SK-N-SH (cell line): ENCODE measurements at regions not wholly inside any gene's neighbourhood (a gene's known extent, or its start where the extent isn't known, plus 50 kb on each side); places are given as distances from the start of the nearest gene placed in this dataset.

ENCODE experiments used
- CTCF ChIA-PET: fragments of 300-600, 350-600 bp; formaldehyde crosslinking; extraction: SDS; loops from one replicate; lab custom pipeline; 2021; lab: Yijun Ruan, JAX
- POLR2A ChIA-PET: fragments of 350-600 bp; sonication (Branson Sonifier 250); formaldehyde crosslinking; extraction: SDS; loops from one replicate; lab custom pipeline; 2020; ENCODE audit warnings: antibody characterized with exemption, inconsistent platforms; lab: Yijun Ruan, JAX
- DNase-seq: peaks from one replicate; pipeline ENCODE4 v3.0.0; 2012
- H2AFZ ChIP-seq: fragments of 200-600 bp; sonication (generic); 2 replicates; pipeline ENCODE4 v1.8.1; 2016; ENCODE audit warnings: antibody characterized with exemption, mild to moderate bottlenecking, low read depth
- H3F3A ChIP-seq: fragments of 200-600 bp; sonication (generic); replicated peaks from 2 replicates; pipeline ENCODE3; 2016; ENCODE audit warnings: antibody characterized with exemption, mild to moderate bottlenecking; ENCODE audit not compliant: insufficient read depth
- H3K27ac ChIP-seq, 2 experiments: fragments of 200-500 bp in 1 of 2; fragments of 200-600 bp in 1 of 2; sonication (Bioruptor generic) in 1 of 2; sonication (generic), shearing (Covaris generic) in 1 of 2; 2 replicates each; pipeline versions ENCODE4 v1.5.1 to v1.6.1; 2014 to 2016; ENCODE audit warnings: low read depth in 2 of 2, inconsistent platforms in 1 of 2, low read length in 1 of 2, mild to moderate bottlenecking in 1 of 2, mixed read lengths in 1 of 2
- H3K27me3 ChIP-seq: fragments of 200-600 bp; sonication (generic), shearing (Covaris generic); 2 replicates; pipeline ENCODE4 v1.6.1; 2016; ENCODE audit warnings: mixed run types; ENCODE audit not compliant: insufficient read depth
- H3K36me3 ChIP-seq, 2 experiments: fragments of 200-500 bp in 1 of 2; fragments of 200-600 bp in 1 of 2; sonication (Bioruptor generic) in 1 of 2; sonication (generic) in 1 of 2; replicated peaks in 1 of 2; 2 replicates each; pipeline versions ENCODE3 to v1.5.1; 2014 to 2016; ENCODE audit warnings: low read length in 1 of 2, mild to moderate bottlenecking in 1 of 2; ENCODE audit not compliant: insufficient read depth in 2 of 2, control insufficient read depth in 1 of 2
- H3K4me1 ChIP-seq, 2 experiments: fragments of 200-500 bp in 1 of 2; fragments of 200-600 bp in 1 of 2; sonication (Bioruptor generic) in 1 of 2; sonication (generic), shearing (Covaris generic) in 1 of 2; 2 replicates each; pipeline versions ENCODE4 v1.5.1 to v1.6.1; 2014 to 2016; ENCODE audit warnings: low read depth in 1 of 2, low read length in 1 of 2, mixed run types in 1 of 2; ENCODE audit not compliant: insufficient read depth in 2 of 2, control insufficient read depth in 1 of 2
- H3K4me2 ChIP-seq: fragments of 200-600 bp; sonication (generic), shearing (Covaris generic); 2 replicates; pipeline ENCODE4 v1.6.1; 2017; ENCODE audit warnings: mixed run types
- H3K4me3 ChIP-seq, 2 experiments: fragments of 200-500 bp in 1 of 2; fragments of 200-600 bp in 1 of 2; sonication (Bioruptor generic) in 1 of 2; sonication (generic), shearing (Covaris generic) in 1 of 2; 2 replicates each; pipeline versions ENCODE4 v1.5.1 to v1.8.1; 2014 to 2016; ENCODE audit warnings: low read depth in 2 of 2, inconsistent platforms in 1 of 2, low read length in 1 of 2, mild to moderate bottlenecking in 1 of 2, mixed read lengths in 1 of 2, moderate library complexity in 1 of 2
- H3K79me2 ChIP-seq: fragments of 200-600 bp; sonication (generic); 2 replicates; pipeline ENCODE4 v1.8.1; 2017; ENCODE audit warnings: mild to moderate bottlenecking; ENCODE audit not compliant: insufficient read depth
- H3K9ac ChIP-seq: fragments of 200-600 bp; sonication (generic); 2 replicates; pipeline ENCODE4 v1.6.1; 2017; ENCODE audit warnings: mixed run types
- H3K9me2 ChIP-seq: fragments of 200-600 bp; sonication (generic); 2 replicates; pipeline ENCODE4 v1.6.1; 2017; ENCODE audit warnings: mixed run types
- H3K9me3 ChIP-seq: fragments of 200-600 bp; sonication (generic); 2 replicates; pipeline ENCODE4 v1.6.1; 2017; ENCODE audit warnings: mixed run types, mild to moderate bottlenecking, moderate library complexity
- H4K20me1 ChIP-seq: fragments of 200-600 bp; sonication (generic); 2 replicates; pipeline ENCODE4 v1.6.1; 2017; ENCODE audit warnings: mild to moderate bottlenecking, mixed run types; ENCODE audit not compliant: insufficient read depth
- CTCF ChIP-seq: fragments of 200-600 bp; sonication (generic); IDR thresholded peaks from 2 replicates; pipeline ENCODE4 v1.6.1; 2017; ENCODE audit warnings: antibody characterized with exemption, mild to moderate bottlenecking, moderate library complexity
- EZH2phosphoT487 ChIP-seq: fragments of 200-600 bp; sonication (generic); IDR thresholded peaks from 2 replicates; pipeline ENCODE4 v1.6.1; 2017; ENCODE audit warnings: low read depth, mixed run types, mild to moderate bottlenecking, antibody characterized with exemption, moderate library complexity, borderline replicate concordance
- GABPA ChIP-seq: IDR thresholded peaks from 2 replicates; pipeline ENCODE4 v1.4.0; 2012; ENCODE audit warnings: low read depth, mild to moderate bottlenecking
- GATA2 ChIP-seq: sonication (generic); formaldehyde crosslinking; IDR thresholded peaks from 2 replicates; pipeline ENCODE4 v1.5.0; 2020; ENCODE audit warnings: mild to moderate bottlenecking, missing genetic modification reagents
- NRF1 ChIP-seq: IDR thresholded peaks from 2 replicates; pipeline ENCODE4 v1.6.1; 2012; ENCODE audit warnings: low read depth, mild to moderate bottlenecking, low read length
- PBX3 ChIP-seq: IDR thresholded peaks from 2 replicates; pipeline ENCODE4; 2012
- RCOR1 ChIP-seq: fragments of 150-350 bp; IDR thresholded peaks from 2 replicates; pipeline ENCODE4 v1.6.1; 2017; ENCODE audit warnings: antibody characterized with exemption, low read length
- SIN3A ChIP-seq: IDR thresholded peaks from 2 replicates; pipeline ENCODE4 v1.6.1; 2012; ENCODE audit warnings: low read depth, mild to moderate bottlenecking, low read length, moderate library complexity, borderline replicate concordance
- SMC3 ChIP-seq: IDR thresholded peaks from 2 replicates; pipeline ENCODE4 v1.6.1; 2012; ENCODE audit warnings: low read depth, low read length, improper control_type of control experiment
- TAF1 ChIP-seq: IDR thresholded peaks from 2 replicates; pipeline ENCODE4 v1.6.1; 2012; ENCODE audit warnings: low read depth, mild to moderate bottlenecking, low read length, moderate library complexity, borderline replicate concordance
- TEAD4 ChIP-seq: IDR thresholded peaks from 2 replicates; pipeline ENCODE4 v1.4.0; 2012; ENCODE audit warnings: mild to moderate bottlenecking, borderline replicate concordance; ENCODE audit not compliant: insufficient read depth
- USF2 ChIP-seq: fragments of 150-350 bp; IDR thresholded peaks from 2 replicates; pipeline ENCODE4 v1.6.1; 2017; ENCODE audit warnings: antibody characterized with exemption, low read length, low read depth, borderline replicate concordance
- ZBTB33 ChIP-seq: IDR thresholded peaks from 2 replicates; pipeline ENCODE4 v1.4.0; 2012; ENCODE audit warnings: low read depth, borderline replicate concordance
- WGBS: methylation state at CpG from one replicate; pipeline ENCODE4 v1.1.6; 2017; ENCODE audit warnings: low lambda C conversion rate; 5-methylcytosine and 5-hydroxymethylcytosine counted together

GRCh38 chr3:21310161-21310560, 440.8 kb downstream of the ZNF385D start:
- CTCF ChIA-PET: no interaction called here
- TF ChIP-seq TAF1 (no peak), EZH2phosphoT487 (no peak), NRF1 (no peak), USF2 (no peak), CTCF (no peak), GATA2 (CRISPR knock-in tag) (no peak), SIN3A (no peak), GABPA (no peak), SMC3 (no peak), RCOR1 (no peak), PBX3 (no peak), ZBTB33 (no peak), TEAD4 (no peak)

More at GRCh38 chr3:21310161-21310560, 440.8 kb downstream of the ZNF385D start:
- Histone ChIP-seq H3F3A (no peaks in the 10 kb centered on the region), H3K4me2 (no peak overlapping the region), H4K20me1 (no peaks in the 10 kb centered on the region), H3K9me3 (no peaks in the 10 kb centered on the region), H3K79me2 (no peaks in the 10 kb centered on the region), H2AFZ (no peak overlapping the region), H3K36me3 (no peaks in the 10 kb centered on the region), H3K4me3 (no peak overlapping the region), H3K9ac (no peak overlapping the region), H3K9me2 (no peaks in the 10 kb centered on the region), H3K27ac (peak overlapping the region in 1 of 2 experiments; percentile 17; a peak in 1 of 4 replicates), H3K27me3 (no peaks in the 10 kb centered on the region), H3K4me1 (peaks cover 0 to 2% of the 10 kb centered on the region in 2 experiments; a peak in 2 of 4 replicates)
- DNase-seq: no peak
- WGBS: 35% methylated on average over 2 of the region's 2 CpGs
- POLR2A ChIA-PET: no interaction called here
